HL-60/S4 treated with phorbol 12-myristate 13-acetate at 8.2 ng/mL for 4 days and 3 days (cell line): ENCODE measurements at regions not wholly inside any gene's neighbourhood (a gene's known extent, or its start where the extent isn't known, plus 50 kb on each side); places are given as distances from the start of the nearest gene placed in this dataset.

Source experiments
- in situ Hi-C: fragments of 300-500 bp; cut with MboI; formaldehyde crosslinking; loops from 2 replicates; pipeline ENCODE4 v1.15.0; 2022; ENCODE audit warnings: low sequenced_read_pairs

GRCh38 chr1:173418107-173418985, 58.8 kb upstream of the PRDX6 start:
- in situ Hi-C loops = loop anchor here (10.0 kb wide), 1 partner anchor 164 kb away; no protein-coding TSS in a partner anchor

- in situ Hi-C loops = no loop called here
These were observed 56.8 kb upstream of the PRDX6 start for GRCh38 chr1:173420330-173420806.

- in situ Hi-C loops = no loop called here
These were observed 55.8 kb upstream of the PRDX6 start for GRCh38 chr1:173421286-173421685.

- in situ Hi-C loops = no loop called here
These were observed 55.3 kb upstream of the PRDX6 start for GRCh38 chr1:173421789-173422188.

- in situ Hi-C loops = no loop called here
These were observed 54.6 kb upstream of the PRDX6 start for GRCh38 chr1:173422456-173422976.

- in situ Hi-C loops = no loop called here
These were observed 53.8 kb upstream of the PRDX6 start for GRCh38 chr1:173423291-173423690.

- in situ Hi-C loops = no loop called here
These were observed 53.0 kb upstream of the PRDX6 start for GRCh38 chr1:173424143-173424542.

GRCh38 chr1:173424782-173425407, 52.2 kb upstream of the PRDX6 start:
- in situ Hi-C loops = loop anchor here (25.0 kb wide), 1 partner anchor 387 kb away; the partner anchor contains the start of genes CENPL and DARS2

- in situ Hi-C loops = loop anchor here (25.0 kb wide), 1 partner anchor 386 kb away; the partner anchor contains the start of genes CENPL and DARS2
These were observed 51.1 kb upstream of the PRDX6 start for GRCh38 chr1:173426057-173426456.

- in situ Hi-C loops = loop anchor here (25.0 kb wide), 1 partner anchor 385 kb away; the partner anchor contains the start of genes CENPL and DARS2
These were observed 49.7 kb upstream of the PRDX6 start for GRCh38 chr1:173427146-173428054.
